ENCODE measurements at regions not wholly inside any gene's neighbourhood (a gene's known extent, or its start where the extent isn't known, plus 50 kb on each side); places are given as distances from the start of the nearest gene placed in this dataset.
"Not testable (repeated sequence)": the region's sequence is repeated elsewhere in the genome, so short reads cannot be mapped to it uniquely, and the experiment has no call there.

- Histone ChIP-seq H3K27me3 (replicated peaks; ENCODE audit: control insufficient read depth, insufficient read depth, low read length) (peaks cover 16% of the 10 kb centered on the region), H3K36me3 (ENCODE audit: control insufficient read depth, insufficient read depth, low read length, severe bottlenecking) (no peaks in the 10 kb centered on the region), H3K4me3 (ENCODE audit: low read length) (no peak overlapping the region), H3K9ac (ENCODE audit: low read length) (no peak overlapping the region), H3K4me1 (ENCODE audit: control insufficient read depth, insufficient read depth, low read length) (no peaks in the 10 kb centered on the region), H3K9me3 (ENCODE audit: control insufficient read depth, low read length) (no peaks in the 10 kb centered on the region)
- DNase-seq (ENCODE audit: low read depth), result no peak
These were observed 66.1 kb downstream of the RBMX2 start for GRCh38 chrX:130467936-130468335.

- Histone ChIP-seq H3K4me1 (ENCODE audit: control insufficient read depth, insufficient read depth, low read length) (no peaks in the 10 kb centered on the region), H3K36me3 (ENCODE audit: control insufficient read depth, insufficient read depth, low read length, severe bottlenecking) (no peaks in the 10 kb centered on the region), H3K9me3 (ENCODE audit: control insufficient read depth, low read length) (no peaks in the 10 kb centered on the region), H3K9ac (ENCODE audit: low read length) (no peak overlapping the region), H3K27me3 (replicated peaks; ENCODE audit: control insufficient read depth, insufficient read depth, low read length) (peaks cover 21% of the 10 kb centered on the region), H3K4me3 (ENCODE audit: low read length) (no peak overlapping the region)
- DNase-seq (ENCODE audit: low read depth), result no peak
These were observed 66.7 kb downstream of the RBMX2 start for GRCh38 chrX:130468395-130468923.

- H3K36me3 ChIP-seq (ENCODE audit: control insufficient read depth, insufficient read depth, low read length, severe bottlenecking), result no peaks in the 10 kb centered on the region
- peaks cover 12% of the 10 kb centered on the region for H3K27me3 ChIP-seq (replicated peaks; ENCODE audit: control insufficient read depth, insufficient read depth, low read length)
- H3K4me1 ChIP-seq (ENCODE audit: control insufficient read depth, insufficient read depth, low read length), result no peaks in the 10 kb centered on the region
- DNase-seq (ENCODE audit: low read depth), result no peak
- H3K4me3 ChIP-seq (ENCODE audit: low read length), result no peak overlapping the region
- H3K9me3 ChIP-seq (ENCODE audit: control insufficient read depth, low read length), result peaks cover 4% of the 10 kb centered on the region
- H3K9ac ChIP-seq (ENCODE audit: low read length), result no peak overlapping the region
These were observed 81.1 kb downstream of the RBMX2 start for GRCh38 chrX:130482871-130483270.

GRCh38 chrX:130485870-130486269 is 84.1 kb downstream of the RBMX2 start:
- Histone ChIP-seq H3K4me1 (ENCODE audit: control insufficient read depth, insufficient read depth, low read length) (no peaks in the 10 kb centered on the region), H3K9ac (ENCODE audit: low read length) (no peak overlapping the region), H3K9me3 (ENCODE audit: control insufficient read depth, low read length) (no peaks in the 10 kb centered on the region), H3K4me3 (ENCODE audit: low read length) (no peak overlapping the region), H3K27me3 (replicated peaks; ENCODE audit: control insufficient read depth, insufficient read depth, low read length) (peaks cover 15% of the 10 kb centered on the region), H3K36me3 (ENCODE audit: control insufficient read depth, insufficient read depth, low read length, severe bottlenecking) (no peaks in the 10 kb centered on the region)
- no peak for DNase-seq (ENCODE audit: low read depth)

GRCh38 chrX:130495502-130495901 is 93.7 kb downstream of the RBMX2 start:
- H3K4me3 ChIP-seq (ENCODE audit: low read length); H3K9ac ChIP-seq (ENCODE audit: low read length); H3K4me1 ChIP-seq (ENCODE audit: control insufficient read depth, insufficient read depth, low read length); H3K9me3 ChIP-seq (ENCODE audit: control insufficient read depth, low read length); H3K36me3 ChIP-seq (ENCODE audit: control insufficient read depth, insufficient read depth, low read length, severe bottlenecking); DNase-seq (ENCODE audit: low read depth): not testable (repeated sequence)
- H3K27me3 ChIP-seq (replicated peaks; ENCODE audit: control insufficient read depth, insufficient read depth, low read length), result peaks cover 14% of the 10 kb centered on the region

- no peak for DNase-seq (ENCODE audit: low read depth)
- H3K36me3 ChIP-seq (ENCODE audit: control insufficient read depth, insufficient read depth, low read length, severe bottlenecking), result no peaks in the 10 kb centered on the region
- H3K4me3 ChIP-seq (ENCODE audit: low read length), result no peak overlapping the region
- H3K9ac ChIP-seq (ENCODE audit: low read length), result no peak overlapping the region
- H3K9me3 ChIP-seq (ENCODE audit: control insufficient read depth, low read length), result no peaks in the 10 kb centered on the region
- H3K4me1 ChIP-seq (ENCODE audit: control insufficient read depth, insufficient read depth, low read length), result no peaks in the 10 kb centered on the region
- peaks cover 15% of the 10 kb centered on the region for H3K27me3 ChIP-seq (replicated peaks; ENCODE audit: control insufficient read depth, insufficient read depth, low read length)
These were observed 95.7 kb downstream of the RBMX2 start for GRCh38 chrX:130497531-130497930.

GRCh38 chrX:130498653-130499274 is 97.0 kb downstream of the RBMX2 start:
- Histone ChIP-seq H3K9me3 (ENCODE audit: control insufficient read depth, low read length) (no peaks in the 10 kb centered on the region), H3K36me3 (ENCODE audit: control insufficient read depth, insufficient read depth, low read length, severe bottlenecking) (no peaks in the 10 kb centered on the region), H3K9ac (ENCODE audit: low read length) (no peak overlapping the region), H3K4me3 (ENCODE audit: low read length) (no peak overlapping the region), H3K4me1 (ENCODE audit: control insufficient read depth, insufficient read depth, low read length) (no peaks in the 10 kb centered on the region), H3K27me3 (replicated peaks; ENCODE audit: control insufficient read depth, insufficient read depth, low read length) (peaks cover 15% of the 10 kb centered on the region)
- DNase-seq (ENCODE audit: low read depth), result no peak

GRCh38 chrX:130502016-130502570 is 100.3 kb downstream of the RBMX2 start:
- peaks cover 5% of the 10 kb centered on the region for H3K27me3 ChIP-seq (replicated peaks; ENCODE audit: control insufficient read depth, insufficient read depth, low read length)
- no peak overlapping the region for H3K4me3 ChIP-seq (ENCODE audit: low read length)
- DNase-seq (ENCODE audit: low read depth), result no peak
- H3K4me1 ChIP-seq (ENCODE audit: control insufficient read depth, insufficient read depth, low read length), result no peaks in the 10 kb centered on the region
- H3K36me3 ChIP-seq (ENCODE audit: control insufficient read depth, insufficient read depth, low read length, severe bottlenecking), result no peaks in the 10 kb centered on the region
- H3K9ac ChIP-seq (ENCODE audit: low read length), result no peak overlapping the region
- no peaks in the 10 kb centered on the region for H3K9me3 ChIP-seq (ENCODE audit: control insufficient read depth, low read length)

GRCh38 chrX:130504019-130504418 is 102.2 kb downstream of the RBMX2 start:
- Histone ChIP-seq H3K36me3 (ENCODE audit: control insufficient read depth, insufficient read depth, low read length, severe bottlenecking) (no peaks in the 10 kb centered on the region), H3K27me3 (replicated peaks; ENCODE audit: control insufficient read depth, insufficient read depth, low read length) (peaks cover 5% of the 10 kb centered on the region), H3K4me1 (ENCODE audit: control insufficient read depth, insufficient read depth, low read length) (no peaks in the 10 kb centered on the region), H3K9ac (ENCODE audit: low read length) (no peak overlapping the region), H3K9me3 (ENCODE audit: control insufficient read depth, low read length) (no peaks in the 10 kb centered on the region), H3K4me3 (ENCODE audit: low read length) (no peak overlapping the region)
- DNase-seq (ENCODE audit: low read depth), result no peak

GRCh38 chrX:130507015-130507414 is 105.2 kb downstream of the RBMX2 start:
- Histone ChIP-seq H3K27me3 (replicated peaks; ENCODE audit: control insufficient read depth, insufficient read depth, low read length) (no peaks in the 10 kb centered on the region), H3K9me3 (ENCODE audit: control insufficient read depth, low read length) (no peaks in the 10 kb centered on the region), H3K36me3 (ENCODE audit: control insufficient read depth, insufficient read depth, low read length, severe bottlenecking) (no peaks in the 10 kb centered on the region), H3K4me3 (ENCODE audit: low read length) (no peak overlapping the region), H3K4me1 (ENCODE audit: control insufficient read depth, insufficient read depth, low read length) (no peaks in the 10 kb centered on the region), H3K9ac (ENCODE audit: low read length) (no peak overlapping the region)
- no peak for DNase-seq (ENCODE audit: low read depth)

GRCh38 chrX:130512534-130512933 is 110.7 kb downstream of the RBMX2 start:
- not testable (repeated sequence) for H3K4me1 ChIP-seq (ENCODE audit: control insufficient read depth, insufficient read depth, low read length); H3K36me3 ChIP-seq (ENCODE audit: control insufficient read depth, insufficient read depth, low read length, severe bottlenecking); DNase-seq (ENCODE audit: low read depth); H3K4me3 ChIP-seq (ENCODE audit: low read length); H3K27me3 ChIP-seq (replicated peaks; ENCODE audit: control insufficient read depth, insufficient read depth, low read length); H3K9ac ChIP-seq (ENCODE audit: low read length); H3K9me3 ChIP-seq (ENCODE audit: control insufficient read depth, low read length)

- Histone ChIP-seq H3K36me3 (ENCODE audit: control insufficient read depth, insufficient read depth, low read length, severe bottlenecking) (no peaks in the 10 kb centered on the region), H3K4me1 (ENCODE audit: control insufficient read depth, insufficient read depth, low read length) (no peaks in the 10 kb centered on the region), H3K9ac (ENCODE audit: low read length) (no peak overlapping the region), H3K27me3 (replicated peaks; ENCODE audit: control insufficient read depth, insufficient read depth, low read length) (no peaks in the 10 kb centered on the region), H3K9me3 (ENCODE audit: control insufficient read depth, low read length) (peaks cover 10% of the 10 kb centered on the region), H3K4me3 (ENCODE audit: low read length) (no peak overlapping the region)
- no peak for DNase-seq (ENCODE audit: low read depth)
These were observed 114.3 kb downstream of the RBMX2 start for GRCh38 chrX:130516123-130516522.
